GM12878 (cell line): ENCODE measurements at regions not wholly inside any gene's neighbourhood (a gene's known extent, or its start where the extent isn't known, plus 50 kb on each side); places are given as distances from the start of the nearest gene placed in this dataset.

Experiments
- ATAC-seq: fragments of 200-7000 bp; cut with Tn5 transposase; 3 replicates; pipeline ENCODE4 v1.9.1; 2020; ENCODE audit warnings: mild to moderate bottlenecking, moderate library complexity
- BruUV-seq: library from RNA; stranded (reverse); fragments of 400-500 nt; replicated peaks from 2 replicates; lab custom pipeline; 2021; lab: Mats Ljungman, UMichigan
- CTCF ChIA-PET: fragments of 300-600 bp; sonication (Branson Sonifier 250); formaldehyde crosslinking; extraction: SDS; loops from one replicate; lab custom pipeline; 2021; ENCODE audit warnings: inconsistent platforms; lab: Yijun Ruan, JAX
- POLR2A ChIA-PET: fragments of 350-600 bp; formaldehyde crosslinking; extraction: SDS; loops from one replicate; lab custom pipeline; 2021; ENCODE audit warnings: inconsistent platforms; lab: Charles Lee
- RAD21 ChIA-PET: fragments of 300-600 bp; sonication (Branson Sonifier 250); formaldehyde crosslinking; loops from one replicate; lab custom pipeline; 2023; ENCODE audit warnings: antibody characterized with exemption; ENCODE audit not compliant: unreplicated experiment; lab: Charles Lee
- SMC1A ChIA-PET: fragments of 300-600 bp; sonication (Branson Sonifier 250); formaldehyde crosslinking; loops from one replicate; lab custom pipeline; 2023; ENCODE audit not compliant: unreplicated experiment, uncharacterized antibody; lab: Charles Lee
- DNase-seq: peaks from one replicate; pipeline ENCODE4 v3.0.0-alpha.2; 2011; ENCODE audit warnings: low read depth, low spot score
- FAIRE-seq: peaks from 3 replicates; lab custom pipeline; 2011; peaks lifted over from hg19 to GRCh38; lab: Jason Lieb, UNC
- H2AFZ ChIP-seq: 2 replicates; pipeline ENCODE4 v1.6.0; 2011; ENCODE audit warnings: low read depth, low read length, control low read depth; ENCODE audit not compliant: control insufficient read depth
- H3K27ac ChIP-seq: 2 replicates; pipeline ENCODE4 v1.5.1; 2011; ENCODE audit warnings: control low read depth; ENCODE audit not compliant: control insufficient read depth, insufficient read depth
- H3K27me3 ChIP-seq, 2 experiments: replicated peaks in 1 of 2; 2 replicates each; pipeline versions ENCODE4 v1.6.0 to v1.6.1; 2011; ENCODE audit warnings: low read length in 1 of 2; ENCODE audit not compliant: control insufficient read depth in 2 of 2, insufficient read depth in 2 of 2
- H3K36me3 ChIP-seq, 2 experiments: 2 replicates each; pipeline ENCODE4 v1.5.1; 2011; ENCODE audit warnings: low read length in 1 of 2; ENCODE audit not compliant: control insufficient read depth in 2 of 2, insufficient read depth in 2 of 2
- H3K4me1 ChIP-seq: 2 replicates; pipeline ENCODE4 v1.6.1; 2011; ENCODE audit warnings: mild to moderate bottlenecking, low read length, moderate library complexity, mixed read lengths; ENCODE audit not compliant: control insufficient read depth, insufficient read depth
- H3K4me2 ChIP-seq: 2 replicates; pipeline ENCODE4 v1.6.0; 2011; ENCODE audit warnings: control low read depth; ENCODE audit not compliant: control insufficient read depth, insufficient read depth
- H3K4me3 ChIP-seq: fragments of 200-600 bp; sonication (generic); 2 replicates; pipeline ENCODE4 v1.5.1; 2016
- H3K79me2 ChIP-seq: 2 replicates; pipeline ENCODE4 v1.6.0; 2011; ENCODE audit warnings: low read length; ENCODE audit not compliant: control insufficient read depth, insufficient read depth
- H3K9ac ChIP-seq: 2 replicates; pipeline ENCODE4 v1.8.0; 2011; ENCODE audit warnings: low read length, control low read depth, mixed read lengths; ENCODE audit not compliant: control insufficient read depth, insufficient read depth
- H3K9me3 ChIP-seq: replicated peaks from 3 replicates; pipeline ENCODE4 v1.5.1; 2011; ENCODE audit warnings: mild to moderate bottlenecking, low read length; ENCODE audit not compliant: control insufficient read depth, insufficient read depth
- H4K20me1 ChIP-seq: 2 replicates; pipeline ENCODE4 v1.6.0; 2011; ENCODE audit not compliant: control insufficient read depth, insufficient read depth
- BRCA1 ChIP-seq: IDR thresholded peaks from 2 replicates; pipeline ENCODE4 v1.6.1; 2011; ENCODE audit warnings: low read depth, low read length, improper control_type of control experiment
- E2F8 ChIP-seq: fragments of 450-650 bp; IDR thresholded peaks from 2 replicates; pipeline ENCODE4 v1.6.1; 2018; ENCODE audit warnings: mild to moderate bottlenecking, low read depth, moderate library complexity; ENCODE audit not compliant: partially characterized antibody
- ELK1 ChIP-seq: IDR thresholded peaks from 2 replicates; pipeline ENCODE4 v1.6.1; 2012; ENCODE audit warnings: low read depth, low read length, improper control_type of control experiment
- MAX ChIP-seq: IDR thresholded peaks from 2 replicates; pipeline ENCODE4 v1.6.1; 2012; ENCODE audit warnings: low read depth, low read length, improper control_type of control experiment
- NR2F1 ChIP-seq: fragments of 450-650 bp; conservative IDR thresholded peaks from 2 replicates; pipeline ENCODE4 v1.6.1; 2017; ENCODE audit warnings: mild to moderate bottlenecking
- RELB ChIP-seq: fragments of 450-650 bp; IDR thresholded peaks from 2 replicates; pipeline ENCODE4 v1.6.1; 2017; ENCODE audit warnings: low read depth, mild to moderate bottlenecking, moderate library complexity
- TBL1XR1 ChIP-seq: IDR thresholded peaks from 2 replicates; pipeline ENCODE4 v1.6.1; 2012; ENCODE audit warnings: low read depth, low read length, improper control_type of control experiment
- TCF7 ChIP-seq: IDR thresholded peaks from 2 replicates; pipeline ENCODE4 v1.6.1; 2014; ENCODE audit warnings: antibody characterized with exemption, borderline replicate concordance
- ZNF622 ChIP-seq: fragments of 450-650 bp; IDR thresholded peaks from 2 replicates; pipeline ENCODE4 v1.6.1; 2017; ENCODE audit warnings: mild to moderate bottlenecking, inconsistent platforms
- WGBS: methylation state at CpG from one replicate; pipeline ENCODE4 v1.1.6; 2016; ENCODE audit warnings: low lambda C conversion rate; ENCODE audit not compliant: insufficient replicate concordance, insufficient coverage; ENCODE audit errors: missing lambda C conversion rate; 5-methylcytosine and 5-hydroxymethylcytosine counted together
- in situ Hi-C: fragments of 300-500 bp; cut with MboI; formaldehyde crosslinking; loops from 9 replicates; pipeline ENCODE4 v1.14.3; 2018; ENCODE audit warnings: mixed read lengths
- intact Hi-C: fragments of 100-400 bp; cut with micrococcal nuclease; formaldehyde crosslinking; loops from one replicate; pipeline ENCODE4 v1.14.2; 2022; ENCODE audit not compliant: unreplicated experiment
- TF ChIP-seq, protein P1 (sequence below): IDR thresholded peaks from 2 replicates; pipeline ENCODE4 v1.6.1; 2012; ENCODE audit warnings: improper control_type of control experiment, low read depth, low read length; ENCODE audit not compliant: insufficient replicate concordance

DNA sequence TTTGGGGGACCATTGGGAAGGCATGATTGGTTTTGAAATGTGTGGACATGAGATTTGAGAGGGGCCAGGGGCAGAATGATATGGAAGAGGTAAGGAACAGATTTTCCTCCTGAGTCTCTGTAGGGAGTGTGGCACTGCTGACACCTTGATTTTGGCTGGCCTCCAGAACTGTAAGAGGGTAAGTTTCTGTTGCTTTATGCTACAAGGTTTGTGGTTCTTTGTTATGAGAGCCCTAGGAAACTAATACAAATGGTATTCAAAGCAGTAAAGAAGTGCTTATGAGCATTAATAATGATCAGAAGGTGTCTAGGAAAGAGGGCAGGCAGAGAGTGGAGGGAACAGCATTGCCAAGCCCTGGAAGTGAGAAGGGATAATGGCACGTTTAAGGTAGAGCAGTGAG is 574.3 kb upstream of the NXPH2 start:
- no peak overlapping the region for H3K9ac ChIP-seq
- H3K4me2 ChIP-seq: no peak overlapping the region
- WGBS: 0% methylated on average over 1 of the region's 1 CpG
- intact Hi-C loops: no loop called here
- H3K4me1 ChIP-seq: no peaks in the 10 kb centered on the region
- H4K20me1 ChIP-seq: no peaks in the 10 kb centered on the region
- H3K79me2 ChIP-seq: no peaks in the 10 kb centered on the region
- DNase-seq (no peak), ATAC-seq (no peak), FAIRE-seq (no peak)
- no peak overlapping the region for H2AFZ ChIP-seq
- H3K9me3 ChIP-seq: no peaks in the 10 kb centered on the region
- ChIA-PET POLR2A (no interaction called here), CTCF (no interaction called here), SMC1A (no interaction called here), RAD21 (no interaction called here)
- no TSS peak for BruUV-seq
- in situ Hi-C loops: no loop called here
- no peaks in the 10 kb centered on the region for H3K36me3 ChIP-seq
- H3K27me3 ChIP-seq: no peaks in the 10 kb centered on the region
- H3K4me3 ChIP-seq: no peak overlapping the region
- H3K27ac ChIP-seq: no peak overlapping the region
- TF ChIP-seq, protein P1, sequence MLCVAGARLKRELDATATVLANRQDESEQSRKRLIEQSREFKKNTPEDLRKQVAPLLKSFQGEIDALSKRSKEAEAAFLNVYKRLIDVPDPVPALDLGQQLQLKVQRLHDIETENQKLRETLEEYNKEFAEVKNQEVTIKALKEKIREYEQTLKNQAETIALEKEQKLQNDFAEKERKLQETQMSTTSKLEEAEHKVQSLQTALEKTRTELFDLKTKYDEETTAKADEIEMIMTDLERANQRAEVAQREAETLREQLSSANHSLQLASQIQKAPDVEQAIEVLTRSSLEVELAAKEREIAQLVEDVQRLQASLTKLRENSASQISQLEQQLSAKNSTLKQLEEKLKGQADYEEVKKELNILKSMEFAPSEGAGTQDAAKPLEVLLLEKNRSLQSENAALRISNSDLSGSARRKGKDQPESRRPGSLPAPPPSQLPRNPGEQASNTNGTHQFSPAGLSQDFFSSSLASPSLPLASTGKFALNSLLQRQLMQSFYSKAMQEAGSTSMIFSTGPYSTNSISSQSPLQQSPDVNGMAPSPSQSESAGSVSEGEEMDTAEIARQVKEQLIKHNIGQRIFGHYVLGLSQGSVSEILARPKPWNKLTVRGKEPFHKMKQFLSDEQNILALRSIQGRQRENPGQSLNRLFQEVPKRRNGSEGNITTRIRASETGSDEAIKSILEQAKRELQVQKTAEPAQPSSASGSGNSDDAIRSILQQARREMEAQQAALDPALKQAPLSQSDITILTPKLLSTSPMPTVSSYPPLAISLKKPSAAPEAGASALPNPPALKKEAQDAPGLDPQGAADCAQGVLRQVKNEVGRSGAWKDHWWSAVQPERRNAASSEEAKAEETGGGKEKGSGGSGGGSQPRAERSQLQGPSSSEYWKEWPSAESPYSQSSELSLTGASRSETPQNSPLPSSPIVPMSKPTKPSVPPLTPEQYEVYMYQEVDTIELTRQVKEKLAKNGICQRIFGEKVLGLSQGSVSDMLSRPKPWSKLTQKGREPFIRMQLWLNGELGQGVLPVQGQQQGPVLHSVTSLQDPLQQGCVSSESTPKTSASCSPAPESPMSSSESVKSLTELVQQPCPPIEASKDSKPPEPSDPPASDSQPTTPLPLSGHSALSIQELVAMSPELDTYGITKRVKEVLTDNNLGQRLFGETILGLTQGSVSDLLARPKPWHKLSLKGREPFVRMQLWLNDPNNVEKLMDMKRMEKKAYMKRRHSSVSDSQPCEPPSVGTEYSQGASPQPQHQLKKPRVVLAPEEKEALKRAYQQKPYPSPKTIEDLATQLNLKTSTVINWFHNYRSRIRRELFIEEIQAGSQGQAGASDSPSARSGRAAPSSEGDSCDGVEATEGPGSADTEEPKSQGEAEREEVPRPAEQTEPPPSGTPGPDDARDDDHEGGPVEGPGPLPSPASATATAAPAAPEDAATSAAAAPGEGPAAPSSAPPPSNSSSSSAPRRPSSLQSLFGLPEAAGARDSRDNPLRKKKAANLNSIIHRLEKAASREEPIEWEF: no peak
- no peak for TF ChIP-seq BRCA1
- no peak for TF ChIP-seq E2F8
- TF ChIP-seq NR2F1: no peak
- no peak for TF ChIP-seq ZNF622
- no peak for TF ChIP-seq MAX
- no peak for TF ChIP-seq TBL1XR1
- no peak for TF ChIP-seq TCF7
- TF ChIP-seq RELB: no peak
- TF ChIP-seq ELK1: no peak
